Subcutaneous abdominal adipose tissue (tissue), 5 donors: ENCODE measurements at regions not wholly inside any gene's neighbourhood (a gene's known extent, or its start where the extent isn't known, plus 50 kb on each side); places are given as distances from the start of the nearest gene placed in this dataset.

Source experiments
- H3K27ac ChIP-seq: one replicate; pipeline ENCODE4 v1.7.0; 2013; ENCODE audit warnings: low read depth, mild to moderate bottlenecking, inconsistent platforms, low read length, moderate library complexity
- H3K27me3 ChIP-seq, 5 donors: one replicate each; pipeline ENCODE4 v1.7.0; 2013; ENCODE audit warnings: low read length in 5 of 5, inconsistent platforms in 1 of 5; ENCODE audit not compliant: control insufficient read depth in 5 of 5, insufficient read depth in 4 of 5
- H3K36me3 ChIP-seq, 5 donors: one replicate each; pipeline ENCODE4 v1.7.0; 2013; ENCODE audit warnings: low read length in 5 of 5; ENCODE audit not compliant: control insufficient read depth in 5 of 5, insufficient read depth in 5 of 5
- H3K4me1 ChIP-seq, 5 donors: one replicate each; pipeline ENCODE4 v1.7.0; 2013; ENCODE audit warnings: low read length in 5 of 5, mild to moderate bottlenecking in 3 of 5, moderate library complexity in 1 of 5; ENCODE audit not compliant: control insufficient read depth in 5 of 5, insufficient read depth in 5 of 5
- H3K4me3 ChIP-seq, 5 donors: one replicate each; pipeline ENCODE4 v1.7.0; 2013; ENCODE audit warnings: low read length in 5 of 5, low read depth in 1 of 5
- H3K9ac ChIP-seq, 5 donors: one replicate each; pipeline ENCODE4 v1.7.0; 2013; ENCODE audit warnings: low read length in 5 of 5, mild to moderate bottlenecking in 4 of 5, moderate library complexity in 3 of 5
- H3K9me3 ChIP-seq, 5 donors: one replicate each; pipeline ENCODE4 v1.7.0; 2013; ENCODE audit warnings: low read length in 5 of 5; ENCODE audit not compliant: control insufficient read depth in 5 of 5
- donor health status: healthy.
- donor health status: healthy.
- donor health status: healthy.
- donor health status: healthy.
- donor health status: healthy.

- Histone ChIP-seq H3K36me3 (no peaks in the 10 kb centered on the region), H3K27ac (no peak overlapping the region), H3K9me3 (no peaks in the 10 kb centered on the region), H3K27me3 (no peaks in the 10 kb centered on the region), H3K4me1 (no peaks in the 10 kb centered on the region), H3K4me3 (peak overlapping the region in 1 of 5 donors; percentile 11), H3K9ac (no peak overlapping the region)
Measured at GRCh38 chr7:41459623-41460261, 243.1 kb downstream of the INHBA start.

DNA sequence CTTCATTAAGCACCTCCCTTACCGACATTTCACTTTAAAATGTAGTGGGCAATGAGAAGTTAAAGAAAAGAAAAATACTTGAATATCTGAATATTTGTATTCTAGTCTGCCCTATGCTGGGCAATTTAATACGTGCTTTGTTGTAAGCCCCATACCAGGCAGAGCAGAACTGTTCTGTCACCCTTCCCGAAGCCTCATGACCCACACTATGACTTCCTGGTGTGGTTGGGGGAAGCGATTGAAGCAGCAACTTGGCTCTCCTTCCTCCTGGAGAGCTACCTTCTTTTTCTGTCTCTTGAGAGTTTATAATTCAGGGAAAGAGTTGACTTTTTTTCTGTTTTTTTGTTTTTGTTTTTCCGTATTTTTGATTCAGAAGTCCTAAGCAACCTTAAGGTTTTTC, 243.7 kb downstream of the INHBA start:
- Histone ChIP-seq H3K4me3 (no peak overlapping the region), H3K27me3 (no peaks in the 10 kb centered on the region), H3K9ac (no peak overlapping the region), H3K36me3 (no peaks in the 10 kb centered on the region), H3K4me1 (no peaks in the 10 kb centered on the region), H3K27ac (no peak overlapping the region), H3K9me3 (no peaks in the 10 kb centered on the region)

GRCh38 chr7:41457832-41458437, 245.0 kb downstream of the INHBA start:
- H3K27me3 ChIP-seq, result no peaks in the 10 kb centered on the region
- H3K4me1 ChIP-seq, result no peaks in the 10 kb centered on the region
- no peaks in the 10 kb centered on the region for H3K36me3 ChIP-seq
- H3K4me3 ChIP-seq, result no peak overlapping the region
- H3K9ac ChIP-seq, result no peak overlapping the region
- no peak overlapping the region for H3K27ac ChIP-seq
- H3K9me3 ChIP-seq, result no peaks in the 10 kb centered on the region

DNA sequence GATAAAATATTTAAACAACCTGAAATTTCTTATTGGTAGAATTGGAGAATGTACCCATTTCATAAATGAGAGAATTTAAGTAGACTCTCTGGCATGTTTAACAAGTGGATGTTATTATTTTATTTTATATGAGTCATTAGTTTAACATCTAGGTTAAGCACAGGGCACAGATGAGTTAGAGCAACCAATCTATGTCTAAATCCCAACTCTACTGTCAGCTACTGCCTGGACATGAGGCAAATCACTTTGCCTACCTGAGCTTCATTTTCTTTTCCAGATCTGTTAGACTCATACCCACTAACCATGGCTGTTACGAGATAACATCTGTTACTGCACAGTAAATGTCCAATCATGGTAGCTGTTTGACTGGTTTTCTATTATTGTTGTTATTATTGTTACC, 251.1 kb downstream of the INHBA start:
- H3K4me3 ChIP-seq, result no peak overlapping the region
- peaks cover 0 to 25% (median 18%) of the 10 kb centered on the region in 5 donors for H3K4me1 ChIP-seq
- no peaks in the 10 kb centered on the region for H3K9me3 ChIP-seq
- H3K9ac ChIP-seq, result no peak overlapping the region
- no peak overlapping the region for H3K27ac ChIP-seq
- H3K27me3 ChIP-seq, result no peaks in the 10 kb centered on the region
- H3K36me3 ChIP-seq, result no peaks in the 10 kb centered on the region

DNA sequence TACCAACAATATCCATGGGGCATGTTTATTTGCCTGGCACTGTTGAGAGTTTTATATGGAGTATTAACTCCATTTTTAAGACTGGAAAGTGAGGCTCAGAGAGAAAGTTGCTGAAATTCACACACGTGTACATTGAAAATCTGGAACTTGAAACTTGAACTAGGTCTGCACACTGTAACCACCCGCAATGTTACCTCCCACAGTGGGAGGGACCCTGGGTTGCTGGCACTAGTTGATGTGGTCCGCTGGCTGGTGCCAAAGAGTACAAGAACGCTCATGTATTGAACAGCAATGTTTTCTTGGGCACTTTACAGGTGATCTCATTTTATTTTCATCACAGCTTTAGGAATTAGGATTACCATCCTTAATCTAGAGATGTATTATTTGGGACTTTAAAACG, 253.2 kb downstream of the INHBA start:
- Histone ChIP-seq H3K27ac (no peak overlapping the region), H3K9me3 (no peaks in the 10 kb centered on the region), H3K4me3 (no peak overlapping the region), H3K36me3 (no peaks in the 10 kb centered on the region), H3K9ac (no peak overlapping the region), H3K27me3 (no peaks in the 10 kb centered on the region), H3K4me1 (peaks cover 0 to 25% (median 18%) of the 10 kb centered on the region in 5 donors)

DNA sequence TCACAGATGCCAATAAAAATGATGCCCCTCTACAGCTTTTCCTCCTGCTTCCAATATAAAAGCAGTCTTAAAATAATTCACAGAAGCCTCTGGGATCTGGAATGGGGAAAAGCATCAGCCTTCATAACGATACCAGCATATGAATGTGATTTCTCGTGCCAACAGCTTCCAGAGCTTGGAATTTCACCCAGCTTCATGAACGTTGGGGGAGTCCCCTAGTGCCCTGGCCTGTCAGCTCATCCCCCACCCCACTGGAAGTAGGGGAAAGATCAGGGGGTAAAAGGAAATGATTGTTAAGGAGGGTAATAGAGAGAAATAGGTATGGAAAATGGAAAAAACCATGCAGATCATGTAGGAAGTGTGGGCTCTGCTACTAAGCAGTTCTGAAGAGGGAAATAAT, 253.6 kb downstream of the INHBA start:
- no peak overlapping the region for H3K27ac ChIP-seq
- H3K9me3 ChIP-seq, result no peaks in the 10 kb centered on the region
- no peaks in the 10 kb centered on the region for H3K36me3 ChIP-seq
- H3K9ac ChIP-seq, result no peak overlapping the region
- H3K4me1 ChIP-seq, result peaks cover 0 to 25% (median 18%) of the 10 kb centered on the region in 5 donors
- H3K4me3 ChIP-seq, result peak overlapping the region in 1 of 5 donors; percentile 1
- H3K27me3 ChIP-seq, result no peaks in the 10 kb centered on the region

GRCh38 chr7:41448104-41448503, 254.8 kb downstream of the INHBA start:
- Histone ChIP-seq H3K9me3 (no peaks in the 10 kb centered on the region), H3K4me3 (no peak overlapping the region), H3K36me3 (no peaks in the 10 kb centered on the region), H3K27ac (peak overlapping the region; percentile 66), H3K4me1 (peaks cover 0 to 25% (median 18%) of the 10 kb centered on the region in 5 donors), H3K9ac (no peak overlapping the region), H3K27me3 (no peaks in the 10 kb centered on the region)

DNA sequence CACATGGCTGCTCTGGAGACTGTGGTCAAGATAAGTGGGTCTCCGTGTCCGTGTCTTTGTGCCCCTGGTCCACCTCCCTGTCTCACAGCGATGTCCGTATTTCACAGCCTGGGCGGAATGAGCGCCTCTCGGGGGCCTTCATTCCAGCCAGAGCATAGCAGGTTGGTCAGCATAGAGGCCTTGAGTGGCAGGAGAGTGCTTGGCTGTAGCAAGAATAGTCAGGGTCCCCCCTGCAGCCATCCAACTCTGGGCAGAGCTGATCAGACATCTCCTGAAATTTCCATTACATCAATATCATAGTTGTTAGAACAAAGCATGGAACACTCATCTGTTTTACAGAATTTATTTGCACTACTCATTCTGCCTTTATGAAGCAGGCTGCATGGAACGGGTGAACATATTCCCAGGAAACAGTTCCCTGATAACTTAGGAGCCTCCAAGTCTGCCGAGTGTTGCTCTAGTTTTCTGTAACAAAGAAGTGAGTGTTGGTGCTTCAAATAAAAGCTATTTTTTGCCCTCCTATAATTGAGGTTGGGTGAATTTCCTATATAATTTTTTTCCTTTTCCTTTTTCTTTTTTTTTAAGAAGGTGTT, 255.3 kb downstream of the INHBA start:
- H3K4me3 ChIP-seq, result no peak overlapping the region
- peaks cover 0 to 25% (median 18%) of the 10 kb centered on the region in 5 donors for H3K4me1 ChIP-seq
- H3K27me3 ChIP-seq, result no peaks in the 10 kb centered on the region
- no peak overlapping the region for H3K9ac ChIP-seq
- no peaks in the 10 kb centered on the region for H3K36me3 ChIP-seq
- H3K9me3 ChIP-seq, result no peaks in the 10 kb centered on the region
- peak overlapping the region; percentile 66 for H3K27ac ChIP-seq

DNA sequence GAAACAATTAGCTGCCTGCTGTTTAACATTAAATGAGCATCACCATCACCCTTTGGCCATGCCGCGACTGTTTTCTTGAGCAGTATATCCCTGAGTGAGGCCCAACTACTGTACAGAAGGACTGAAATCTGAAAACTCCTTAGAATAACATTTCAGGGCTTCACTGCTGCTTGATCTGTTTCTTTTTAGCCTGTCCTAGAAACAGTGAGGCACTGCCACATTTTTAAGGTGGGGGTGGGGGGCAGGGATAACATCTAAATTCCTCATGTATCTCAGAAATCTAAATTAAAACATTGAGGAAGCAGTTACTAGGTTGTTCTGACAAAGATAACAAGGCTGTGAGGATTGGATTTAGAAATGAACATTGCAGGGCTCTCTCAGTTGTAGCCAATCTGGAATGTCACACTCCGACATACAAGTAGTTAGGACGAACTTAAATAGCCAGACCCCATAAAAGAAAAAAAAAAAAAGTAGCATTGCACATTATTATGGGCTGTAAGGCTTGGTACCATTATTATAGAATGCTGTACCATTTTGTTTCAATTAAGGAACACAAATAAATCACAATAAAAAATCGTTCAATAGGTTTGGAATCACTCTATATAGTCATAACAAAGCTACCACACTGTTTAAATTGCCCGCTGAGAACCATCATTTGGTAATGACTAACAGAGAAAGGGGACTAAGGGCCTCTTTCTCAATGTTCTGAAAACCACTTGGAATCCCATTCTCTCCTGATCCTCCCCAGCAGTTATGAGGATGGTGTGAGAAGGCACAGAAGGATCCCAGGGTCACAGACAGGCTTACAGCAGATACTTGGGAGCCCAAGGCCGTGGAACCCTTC, 256.1 kb downstream of the INHBA start:
- H3K9ac ChIP-seq, result no peak overlapping the region
- peaks cover 0 to 25% (median 18%) of the 10 kb centered on the region in 5 donors for H3K4me1 ChIP-seq
- peak overlapping the region; percentile 66 for H3K27ac ChIP-seq

DNA sequence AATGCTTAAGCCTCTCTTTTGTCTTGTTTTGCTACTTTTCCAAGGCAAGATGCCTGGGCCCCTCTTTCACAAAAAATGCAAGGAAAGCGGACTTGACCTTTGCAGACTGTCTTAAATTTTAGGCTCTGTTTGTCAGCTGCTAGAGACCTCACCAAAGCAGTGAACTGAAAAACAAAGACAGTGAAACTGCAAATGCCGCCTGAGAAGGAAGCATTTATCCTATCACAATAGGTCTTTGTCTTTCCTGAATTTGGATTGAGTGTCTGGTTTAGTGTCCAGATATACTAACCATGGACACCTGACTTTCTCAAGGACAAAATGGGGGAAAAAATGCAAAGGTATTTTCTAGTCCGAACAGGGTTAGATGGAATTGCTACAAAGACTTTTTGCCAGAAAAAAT, 256.9 kb downstream of the INHBA start:
- Histone ChIP-seq H3K9ac (no peak overlapping the region), H3K4me1 (peaks cover 0 to 25% (median 18%) of the 10 kb centered on the region in 5 donors), H3K9me3 (no peaks in the 10 kb centered on the region), H3K27ac (no peak overlapping the region), H3K36me3 (no peaks in the 10 kb centered on the region), H3K4me3 (no peak overlapping the region), H3K27me3 (no peaks in the 10 kb centered on the region)

More for the DNA sequence above, 256.1 kb downstream of the INHBA start:
- no peaks in the 10 kb centered on the region for H3K9me3 ChIP-seq
- no peak overlapping the region for H3K4me3 ChIP-seq
- H3K36me3 ChIP-seq, result no peaks in the 10 kb centered on the region
- no peaks in the 10 kb centered on the region for H3K27me3 ChIP-seq
